ENCODE measurements at regions not wholly inside any gene's neighbourhood (a gene's known extent, or its start where the extent isn't known, plus 50 kb on each side); places are given as distances from the start of the nearest gene placed in this dataset.
"Not testable (repeated sequence)": the region's sequence is repeated elsewhere in the genome, so short reads cannot be mapped to it uniquely, and the experiment has no call there.

- no peak overlapping the region for H3K4me3 ChIP-seq
- no peaks in the 10 kb centered on the region for H3K4me1 ChIP-seq
- H3K9me3 ChIP-seq: no peaks in the 10 kb centered on the region
- no peak overlapping the region for H3K27ac ChIP-seq
- H3K36me3 ChIP-seq: no peaks in the 10 kb centered on the region
- no peak for TF ChIP-seq CTCF (IDR thresholded peaks at IDR 0.05)
- no peak for TF ChIP-seq POLR2A (IDR thresholded peaks at IDR 0.05)
- no peak for DNase-seq
- no peaks in the 10 kb centered on the region for H3K27me3 ChIP-seq
Measured at GRCh38 chr3:150129166-150129565, 158.5 kb upstream of the PFN2 start.

GRCh38 chr3:150128126-150128525 lies 157.4 kb upstream of the PFN2 start:
- H3K27ac ChIP-seq: no peak overlapping the region
- no peak for DNase-seq
- H3K4me1 ChIP-seq: no peaks in the 10 kb centered on the region
- no peaks in the 10 kb centered on the region for H3K9me3 ChIP-seq
- no peaks in the 10 kb centered on the region for H3K27me3 ChIP-seq
- no peak overlapping the region for H3K4me3 ChIP-seq
- no peak for TF ChIP-seq CTCF (IDR thresholded peaks at IDR 0.05)
- no peak for TF ChIP-seq POLR2A (IDR thresholded peaks at IDR 0.05)
- no peaks in the 10 kb centered on the region for H3K36me3 ChIP-seq

GRCh38 chr3:150127011-150127490 lies 156.4 kb upstream of the PFN2 start:
- no peak overlapping the region for H3K27ac ChIP-seq
- H3K27me3 ChIP-seq: no peaks in the 10 kb centered on the region
- H3K36me3 ChIP-seq: no peaks in the 10 kb centered on the region
- TF ChIP-seq POLR2A (IDR thresholded peaks at IDR 0.05) (no peak), CTCF (IDR thresholded peaks at IDR 0.05) (no peak)
- no peaks in the 10 kb centered on the region for H3K9me3 ChIP-seq
- no peak overlapping the region for H3K4me3 ChIP-seq
- no peaks in the 10 kb centered on the region for H3K4me1 ChIP-seq
- DNase-seq: no peak

GRCh38 chr3:150124142-150124541 lies 153.4 kb upstream of the PFN2 start:
- Histone ChIP-seq H3K9me3 (no peaks in the 10 kb centered on the region), H3K4me3 (no peak overlapping the region), H3K27me3 (no peaks in the 10 kb centered on the region), H3K27ac (no peak overlapping the region), H3K36me3 (no peaks in the 10 kb centered on the region), H3K4me1 (no peaks in the 10 kb centered on the region)
- TF ChIP-seq POLR2A (IDR thresholded peaks at IDR 0.05) (no peak), CTCF (IDR thresholded peaks at IDR 0.05) (no peak)
- no peak for DNase-seq

GRCh38 chr3:150123249-150123648 lies 152.6 kb upstream of the PFN2 start:
- H3K4me3 ChIP-seq, H3K9me3 ChIP-seq, H3K36me3 ChIP-seq, DNase-seq, H3K27me3 ChIP-seq, H3K4me1 ChIP-seq, H3K27ac ChIP-seq: not testable (repeated sequence)

- Histone ChIP-seq H3K27ac (no peak overlapping the region), H3K4me1 (no peaks in the 10 kb centered on the region), H3K36me3 (no peaks in the 10 kb centered on the region), H3K9me3 (no peaks in the 10 kb centered on the region), H3K27me3 (no peaks in the 10 kb centered on the region), H3K4me3 (no peak overlapping the region)
- TF ChIP-seq CTCF (IDR thresholded peaks at IDR 0.05) (no peak), POLR2A (IDR thresholded peaks at IDR 0.05) (no peak)
- DNase-seq: no peak
Measured at GRCh38 chr3:150118219-150118618, 147.5 kb upstream of the PFN2 start.
